ENCODE measurements at regions not wholly inside any gene's neighbourhood (a gene's known extent, or its start where the extent isn't known, plus 50 kb on each side); places are given as distances from the start of the nearest gene placed in this dataset.

DNA sequence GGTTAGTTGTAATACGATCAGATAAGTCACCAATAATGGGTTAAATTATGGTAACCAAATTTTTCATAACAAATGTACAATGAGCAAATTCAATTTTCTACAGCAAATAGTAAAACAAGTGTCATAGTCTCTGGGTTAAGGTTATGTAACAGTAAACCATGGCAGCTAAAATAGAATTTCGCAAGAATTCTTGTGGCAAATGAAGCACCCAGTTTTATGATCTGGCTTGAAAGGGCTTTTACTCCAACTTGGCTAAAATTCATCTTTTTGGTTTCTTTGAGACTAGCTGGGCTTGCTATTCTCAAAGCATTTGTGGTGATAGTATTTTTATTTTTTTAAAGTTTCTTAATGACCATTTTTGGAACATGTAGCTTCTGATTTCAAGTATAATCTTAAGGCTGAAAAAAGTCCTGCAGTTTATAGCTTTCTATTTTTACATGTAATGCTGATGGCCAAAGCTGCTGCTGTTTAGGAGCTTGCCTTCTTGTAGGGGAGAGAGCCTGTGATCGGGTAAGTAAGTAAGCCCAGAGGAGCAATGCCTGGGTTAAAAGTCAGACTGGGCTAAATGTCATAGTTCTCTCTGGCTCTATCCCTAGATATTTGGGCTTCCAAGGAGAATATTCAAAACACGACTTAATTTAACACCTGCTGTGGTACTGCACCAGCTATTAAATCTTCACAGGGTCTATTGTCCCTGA is 55.5 kb upstream of the SYPL1 start:
- POLR2A ChIA-PET (ENCODE audit: low non-redundant PET): no interaction called here

DNA sequence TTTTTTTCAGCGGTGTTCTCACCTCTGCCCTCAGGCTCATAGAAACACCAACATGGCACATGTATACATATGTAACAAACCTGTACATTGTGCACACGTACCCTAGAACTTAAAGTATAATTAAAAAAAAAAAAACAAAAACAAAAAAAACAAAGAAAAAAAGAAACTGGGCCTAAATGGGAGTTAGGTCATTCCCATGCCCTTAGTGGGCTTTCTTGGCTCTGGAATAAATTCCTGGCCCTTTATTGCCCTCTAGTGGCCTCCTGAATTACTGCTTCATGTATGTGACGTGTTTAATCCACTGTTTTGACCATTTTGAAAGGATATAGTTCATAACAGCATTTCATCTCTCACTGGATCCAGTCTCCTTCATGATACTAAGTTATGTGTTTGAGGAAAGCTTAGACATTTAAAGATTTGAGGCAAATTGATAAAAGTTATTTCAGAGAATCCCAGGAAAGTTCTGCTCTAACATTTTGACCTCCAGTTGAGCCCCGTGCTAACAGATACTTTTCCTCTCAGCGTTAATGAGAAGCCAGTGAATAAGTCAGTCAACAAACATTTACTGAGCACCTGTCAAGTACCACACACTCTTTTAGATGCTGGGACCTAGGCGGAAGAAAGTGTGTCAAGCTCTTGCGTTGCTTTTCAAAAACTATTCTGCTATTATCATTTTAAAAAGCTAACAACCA is 54.7 kb upstream of the SYPL1 start:
- DNase-seq (ENCODE audit: low spot score): peak; percentile 70
- ChIA-PET POLR2A (ENCODE audit: low non-redundant PET) (no interaction called here), CTCF (interaction anchor here (0.6 to 2.2 kb wide), 10 partner anchors 10 to 1965 kb away, joined by 3 to 16 read pairs (median 3); no protein-coding TSS in a partner anchor)
- TF ChIP-seq, protein P1, sequence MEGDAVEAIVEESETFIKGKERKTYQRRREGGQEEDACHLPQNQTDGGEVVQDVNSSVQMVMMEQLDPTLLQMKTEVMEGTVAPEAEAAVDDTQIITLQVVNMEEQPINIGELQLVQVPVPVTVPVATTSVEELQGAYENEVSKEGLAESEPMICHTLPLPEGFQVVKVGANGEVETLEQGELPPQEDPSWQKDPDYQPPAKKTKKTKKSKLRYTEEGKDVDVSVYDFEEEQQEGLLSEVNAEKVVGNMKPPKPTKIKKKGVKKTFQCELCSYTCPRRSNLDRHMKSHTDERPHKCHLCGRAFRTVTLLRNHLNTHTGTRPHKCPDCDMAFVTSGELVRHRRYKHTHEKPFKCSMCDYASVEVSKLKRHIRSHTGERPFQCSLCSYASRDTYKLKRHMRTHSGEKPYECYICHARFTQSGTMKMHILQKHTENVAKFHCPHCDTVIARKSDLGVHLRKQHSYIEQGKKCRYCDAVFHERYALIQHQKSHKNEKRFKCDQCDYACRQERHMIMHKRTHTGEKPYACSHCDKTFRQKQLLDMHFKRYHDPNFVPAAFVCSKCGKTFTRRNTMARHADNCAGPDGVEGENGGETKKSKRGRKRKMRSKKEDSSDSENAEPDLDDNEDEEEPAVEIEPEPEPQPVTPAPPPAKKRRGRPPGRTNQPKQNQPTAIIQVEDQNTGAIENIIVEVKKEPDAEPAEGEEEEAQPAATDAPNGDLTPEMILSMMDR (conservative IDR thresholded peaks at IDR 0.05; ENCODE audit: low read depth): peak; percentile 94
- no peak overlapping the region for H3K27ac ChIP-seq

More for the DNA sequence above, 55.5 kb upstream of the SYPL1 start:
- DNase-seq (ENCODE audit: low spot score): no peak
- CTCF ChIA-PET: interaction anchor here (0.6 to 2.2 kb wide), 11 partner anchors 9 to 1964 kb away, joined by 3 to 16 read pairs (median 4); no protein-coding TSS in a partner anchor
- TF ChIP-seq, protein P1 (conservative IDR thresholded peaks at IDR 0.05; ENCODE audit: low read depth): no peak
- no peak overlapping the region for H3K27ac ChIP-seq

DNA sequence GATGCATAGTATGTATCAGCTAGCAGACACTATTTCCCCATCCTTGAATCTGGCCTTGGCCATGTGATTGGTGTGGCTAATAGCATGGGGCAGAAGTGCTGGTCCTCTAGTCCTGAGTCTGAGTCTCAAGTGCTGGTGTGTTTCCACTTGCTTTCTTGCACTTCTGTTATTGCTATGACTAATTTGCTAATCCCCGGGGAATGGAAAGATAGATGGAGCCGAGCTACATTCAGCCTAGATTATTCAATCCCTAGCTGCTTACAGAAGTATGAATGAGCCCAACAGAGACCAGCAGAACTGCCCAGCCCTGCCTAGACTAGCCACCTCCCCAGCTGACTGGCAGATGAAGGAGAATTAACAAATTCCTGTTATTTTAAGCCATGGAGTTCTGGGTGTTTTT is 53.2 kb upstream of the SYPL1 start:
- no peak for DNase-seq (ENCODE audit: low spot score)
- TF ChIP-seq, protein P1 (conservative IDR thresholded peaks at IDR 0.05; ENCODE audit: low read depth): no peak
- POLR2A ChIA-PET (ENCODE audit: low non-redundant PET): no interaction called here
- CTCF ChIA-PET: interaction anchor here (0.7 to 2.6 kb wide), 5 partner anchors 11 to 509 kb away, joined by 3 to 11 read pairs (median 6); no protein-coding TSS in a partner anchor
- H3K27ac ChIP-seq: no peak overlapping the region

- TF ChIP-seq, protein P1 (conservative IDR thresholded peaks at IDR 0.05; ENCODE audit: low read depth): no peak
- CTCF ChIA-PET: interaction anchor here (0.6 to 1.2 kb wide), 3 partner anchors 10 to 587 kb away, joined by 3 read pairs; no protein-coding TSS in a partner anchor
- POLR2A ChIA-PET (ENCODE audit: low non-redundant PET): no interaction called here
- DNase-seq (ENCODE audit: low spot score): no peak
- H3K27ac ChIP-seq: no peak overlapping the region
Measured at GRCh38 chr7:106163257-106163656, 51.1 kb upstream of the SYPL1 start.
